ENCODE measurements at regions not wholly inside any gene's neighbourhood (a gene's known extent, or its start where the extent isn't known, plus 50 kb on each side); places are given as distances from the start of the nearest gene placed in this dataset.

GRCh38 chr11:115670538-115671205 is 166.5 kb upstream of the CADM1 start:
- Mint-ChIP-seq H3K27ac (no peak overlapping the region), H3K4me1 (no peaks in the 10 kb centered on the region), H3K4me3 (no peak overlapping the region), H3K27me3 (peaks cover 2% of the 10 kb centered on the region), H3K9me3 (no peaks in the 10 kb centered on the region), H3K36me3 (no peaks in the 10 kb centered on the region)

GRCh38 chr11:115665958-115666357 is 161.7 kb upstream of the CADM1 start:
- Mint-ChIP-seq H3K4me1 (no peaks in the 10 kb centered on the region), H3K36me3 (no peaks in the 10 kb centered on the region), H3K27ac (no peak overlapping the region), H3K9me3 (no peaks in the 10 kb centered on the region), H3K4me3 (no peak overlapping the region), H3K27me3 (peaks cover 5% of the 10 kb centered on the region)

GRCh38 chr11:115665175-115665821 is 161.1 kb upstream of the CADM1 start:
- H3K9me3 Mint-ChIP-seq: no peaks in the 10 kb centered on the region
- H3K27me3 Mint-ChIP-seq: peaks cover 11% of the 10 kb centered on the region
- no peaks in the 10 kb centered on the region for H3K36me3 Mint-ChIP-seq
- no peaks in the 10 kb centered on the region for H3K4me1 Mint-ChIP-seq
- H3K27ac Mint-ChIP-seq: no peak overlapping the region
- no peak overlapping the region for H3K4me3 Mint-ChIP-seq

DNA sequence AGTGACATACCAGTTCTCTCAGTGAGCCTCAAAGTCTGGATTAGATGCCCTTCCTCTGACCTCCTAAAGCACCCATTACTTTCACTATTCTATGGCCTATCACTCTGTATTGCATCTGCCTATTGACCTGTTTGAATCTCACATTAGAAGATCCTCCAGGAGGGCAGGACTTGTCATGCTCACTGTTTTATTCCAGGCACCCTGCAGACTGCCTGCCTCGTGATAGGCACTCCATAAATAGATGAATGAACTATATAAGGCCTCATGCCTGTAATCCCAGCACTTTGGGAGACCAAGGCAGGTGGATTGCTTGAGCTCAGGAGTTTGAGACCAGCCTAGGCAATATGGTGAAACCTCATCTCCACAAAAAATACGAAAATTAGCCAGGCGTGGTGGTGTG is 160.1 kb upstream of the CADM1 start:
- H3K4me3 Mint-ChIP-seq: no peak overlapping the region

DNA sequence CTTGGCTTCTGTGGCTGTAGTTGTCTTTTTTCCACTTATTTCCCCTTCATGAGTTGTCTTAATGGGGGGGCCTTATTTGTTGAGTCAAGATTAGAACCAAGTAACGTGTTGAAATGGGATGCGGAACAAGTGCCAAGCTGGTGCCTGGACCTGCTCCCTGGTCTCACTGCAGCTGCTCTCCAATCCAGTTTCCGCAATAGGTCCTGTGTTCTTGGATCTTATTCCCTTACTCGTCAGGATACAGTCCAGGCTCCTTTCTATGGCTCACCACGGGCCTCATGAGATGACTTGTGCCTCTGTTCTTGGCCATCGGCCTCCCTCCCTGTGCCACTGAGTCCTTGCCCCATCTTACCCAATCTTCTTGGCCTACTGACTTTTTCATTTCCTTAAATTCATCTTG is 159.6 kb upstream of the CADM1 start:
- H3K27ac Mint-ChIP-seq: no peak overlapping the region
- H3K27me3 Mint-ChIP-seq: peaks cover 16% of the 10 kb centered on the region
- H3K4me1 Mint-ChIP-seq: no peaks in the 10 kb centered on the region
- no peak overlapping the region for H3K4me3 Mint-ChIP-seq
- no peaks in the 10 kb centered on the region for H3K9me3 Mint-ChIP-seq
- H3K36me3 Mint-ChIP-seq: no peaks in the 10 kb centered on the region

More for the DNA sequence above, 160.1 kb upstream of the CADM1 start:
- Mint-ChIP-seq H3K27me3 (peaks cover 16% of the 10 kb centered on the region), H3K36me3 (no peaks in the 10 kb centered on the region), H3K9me3 (no peaks in the 10 kb centered on the region), H3K27ac (no peak overlapping the region), H3K4me1 (no peaks in the 10 kb centered on the region)

- no peaks in the 10 kb centered on the region for H3K4me1 Mint-ChIP-seq
- H3K9me3 Mint-ChIP-seq: no peaks in the 10 kb centered on the region
- no peaks in the 10 kb centered on the region for H3K36me3 Mint-ChIP-seq
- peaks cover 23% of the 10 kb centered on the region for H3K27me3 Mint-ChIP-seq
- H3K4me3 Mint-ChIP-seq: no peak overlapping the region
- H3K27ac Mint-ChIP-seq: no peak overlapping the region
Measured at GRCh38 chr11:115660030-115660805, 156.0 kb upstream of the CADM1 start.

GRCh38 chr11:115659061-115659963 is 155.1 kb upstream of the CADM1 start:
- Mint-ChIP-seq H3K36me3 (no peaks in the 10 kb centered on the region), H3K4me1 (no peaks in the 10 kb centered on the region), H3K9me3 (no peaks in the 10 kb centered on the region), H3K27me3 (peaks cover 23% of the 10 kb centered on the region), H3K27ac (no peak overlapping the region), H3K4me3 (no peak overlapping the region)

DNA sequence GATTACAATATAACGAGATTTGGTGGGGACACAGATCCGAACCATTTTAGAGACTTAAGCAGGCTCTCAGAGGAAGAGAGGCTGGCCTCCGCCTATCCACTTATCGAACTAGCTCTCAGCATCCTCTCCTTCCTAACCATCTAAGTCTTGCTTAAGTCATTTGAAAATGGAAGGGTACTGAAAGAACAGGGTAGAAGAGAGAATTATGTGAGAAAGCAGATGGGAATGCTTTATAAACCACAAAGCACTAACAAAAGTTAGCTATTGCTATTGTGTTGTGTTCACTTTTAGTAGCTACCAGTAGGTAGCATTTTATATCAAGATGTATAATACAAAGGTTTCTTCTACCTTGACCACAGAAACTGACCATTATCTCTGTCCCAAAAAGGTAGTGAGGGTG is 153.4 kb upstream of the CADM1 start:
- Mint-ChIP-seq H3K27ac (no peak overlapping the region), H3K4me1 (no peaks in the 10 kb centered on the region), H3K9me3 (no peaks in the 10 kb centered on the region), H3K27me3 (peaks cover 20% of the 10 kb centered on the region), H3K36me3 (no peaks in the 10 kb centered on the region), H3K4me3 (no peak overlapping the region)

- no peaks in the 10 kb centered on the region for H3K36me3 Mint-ChIP-seq
Measured at GRCh38 chr11:115656669-115657068, 152.5 kb upstream of the CADM1 start.

GRCh38 chr11:115656041-115656440 is 151.8 kb upstream of the CADM1 start:
- H3K36me3 Mint-ChIP-seq: no peaks in the 10 kb centered on the region
- H3K4me1 Mint-ChIP-seq: no peaks in the 10 kb centered on the region
- H3K9me3 Mint-ChIP-seq: no peaks in the 10 kb centered on the region
- peaks cover 20% of the 10 kb centered on the region for H3K27me3 Mint-ChIP-seq
- no peak overlapping the region for H3K27ac Mint-ChIP-seq
- no peak overlapping the region for H3K4me3 Mint-ChIP-seq

More at GRCh38 chr11:115656669-115657068, 152.5 kb upstream of the CADM1 start:
- peaks cover 20% of the 10 kb centered on the region for H3K27me3 Mint-ChIP-seq
- no peak overlapping the region for H3K4me3 Mint-ChIP-seq
- no peaks in the 10 kb centered on the region for H3K4me1 Mint-ChIP-seq
- H3K9me3 Mint-ChIP-seq: no peaks in the 10 kb centered on the region
- no peak overlapping the region for H3K27ac Mint-ChIP-seq

DNA sequence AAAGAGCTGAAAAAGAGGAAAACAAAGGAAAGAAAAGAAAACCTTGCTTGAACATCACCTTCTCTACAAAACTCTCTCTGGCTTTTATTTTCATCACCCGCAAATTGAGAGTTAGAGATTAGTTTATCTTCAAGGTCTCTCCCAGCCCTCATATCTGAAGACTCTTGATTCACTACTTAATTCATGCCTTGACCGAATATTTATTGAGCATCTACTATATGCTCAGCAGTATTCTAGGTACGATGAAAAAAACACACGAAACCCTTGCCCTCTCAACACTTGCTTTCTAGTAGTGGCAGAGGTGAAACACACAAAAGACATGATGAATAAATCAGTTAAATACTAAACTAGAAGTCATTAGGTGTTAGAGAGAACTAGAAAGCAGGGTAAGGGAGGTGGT is 150.6 kb upstream of the CADM1 start:
- Mint-ChIP-seq H3K4me3 (no peak overlapping the region), H3K27me3 (peaks cover 9% of the 10 kb centered on the region), H3K36me3 (no peaks in the 10 kb centered on the region), H3K9me3 (no peaks in the 10 kb centered on the region), H3K27ac (no peak overlapping the region), H3K4me1 (no peaks in the 10 kb centered on the region)

- Mint-ChIP-seq H3K36me3 (no peaks in the 10 kb centered on the region), H3K27me3 (peaks cover 9% of the 10 kb centered on the region), H3K9me3 (no peaks in the 10 kb centered on the region), H3K4me3 (no peak overlapping the region), H3K27ac (no peak overlapping the region), H3K4me1 (no peaks in the 10 kb centered on the region)
Measured at GRCh38 chr11:115653926-115654325, 149.7 kb upstream of the CADM1 start.

DNA sequence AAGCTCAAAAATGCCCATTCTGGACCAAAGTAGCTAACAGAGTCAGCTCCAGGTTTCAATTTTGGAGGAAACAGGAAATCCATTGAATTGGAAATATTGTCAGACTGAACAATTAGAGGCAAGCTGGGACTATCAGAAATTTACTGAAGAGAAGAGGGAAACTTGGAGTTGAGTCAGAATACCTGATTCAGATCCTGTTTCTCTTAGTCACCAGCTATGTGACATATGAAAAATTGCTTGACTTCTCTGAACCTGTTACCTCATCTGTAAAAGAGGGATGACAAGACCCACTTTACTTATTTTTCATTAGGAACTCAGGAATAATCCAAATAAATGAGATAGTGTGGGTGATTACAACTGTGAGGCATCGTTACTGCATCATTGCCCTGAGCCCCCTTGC is 148.9 kb upstream of the CADM1 start:
- H3K4me1 Mint-ChIP-seq: no peaks in the 10 kb centered on the region
- H3K27ac Mint-ChIP-seq: no peak overlapping the region
- H3K36me3 Mint-ChIP-seq: no peaks in the 10 kb centered on the region
- H3K27me3 Mint-ChIP-seq: peaks cover 4% of the 10 kb centered on the region
- H3K4me3 Mint-ChIP-seq: no peak overlapping the region
- no peaks in the 10 kb centered on the region for H3K9me3 Mint-ChIP-seq

DNA sequence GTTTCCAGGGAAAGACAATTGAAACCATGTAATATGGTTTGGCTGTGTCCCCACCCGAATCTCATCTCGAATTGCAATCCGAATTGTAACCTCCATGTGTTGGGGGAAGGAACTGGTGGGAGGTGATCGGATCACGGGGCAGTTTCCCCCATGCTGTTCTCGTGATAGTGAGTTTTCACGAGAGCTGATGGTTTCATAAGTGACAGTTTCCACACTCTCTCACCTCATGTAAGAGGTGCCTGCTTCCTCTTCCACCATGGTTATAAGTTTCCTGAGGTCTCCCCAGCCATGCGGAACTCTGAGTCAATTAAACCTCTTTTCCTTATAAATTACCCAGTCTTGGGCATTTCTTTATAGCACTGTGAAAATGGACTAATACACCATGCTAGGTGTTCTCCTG is 148.3 kb upstream of the CADM1 start:
- H3K27me3 Mint-ChIP-seq: peaks cover 3% of the 10 kb centered on the region
- H3K4me3 Mint-ChIP-seq: no peak overlapping the region
- H3K36me3 Mint-ChIP-seq: no peaks in the 10 kb centered on the region
- H3K27ac Mint-ChIP-seq: no peak overlapping the region
- H3K9me3 Mint-ChIP-seq: no peaks in the 10 kb centered on the region
- no peaks in the 10 kb centered on the region for H3K4me1 Mint-ChIP-seq

- H3K4me3 Mint-ChIP-seq: no peak overlapping the region
- H3K9me3 Mint-ChIP-seq: no peaks in the 10 kb centered on the region
- H3K4me1 Mint-ChIP-seq: no peaks in the 10 kb centered on the region
- no peaks in the 10 kb centered on the region for H3K36me3 Mint-ChIP-seq
- H3K27me3 Mint-ChIP-seq: peaks cover 3% of the 10 kb centered on the region
- no peak overlapping the region for H3K27ac Mint-ChIP-seq
Measured at GRCh38 chr11:115652094-115652493, 147.9 kb upstream of the CADM1 start.

All from activated naive CD4-positive, alpha-beta T cell treated with anti-CD3 and anti-CD28 coated beads, Interleukin-2, amount 50 U/mL, for 24 hours (primary cell).